ENCODE measurements at regions not wholly inside any gene's neighbourhood (a gene's known extent, or its start where the extent isn't known, plus 50 kb on each side); places are given as distances from the start of the nearest gene placed in this dataset.

DNA sequence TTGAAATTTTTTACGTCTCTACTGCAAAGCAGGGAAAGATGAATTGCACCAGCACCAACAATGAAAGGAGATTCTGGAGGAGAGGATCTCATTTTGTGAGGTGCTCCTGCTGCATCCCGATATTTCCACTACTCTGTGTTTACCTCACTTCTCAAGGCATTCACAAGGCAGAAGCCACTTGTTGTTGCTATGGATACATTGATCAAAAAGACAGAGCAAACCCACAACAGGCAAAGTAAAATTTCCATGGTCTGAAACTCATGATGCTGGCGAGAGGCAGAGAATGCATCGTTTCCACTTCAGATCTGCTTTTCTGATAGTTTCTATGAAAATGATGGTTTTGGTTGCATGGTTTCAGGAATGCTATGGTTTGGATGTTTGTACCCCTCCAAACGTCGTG is 323.3 kb downstream of the ASMT start:
- DNase-seq (ENCODE audit: low spot score in 2 of 2): no peak
- FAIRE-seq: no peak

DNA sequence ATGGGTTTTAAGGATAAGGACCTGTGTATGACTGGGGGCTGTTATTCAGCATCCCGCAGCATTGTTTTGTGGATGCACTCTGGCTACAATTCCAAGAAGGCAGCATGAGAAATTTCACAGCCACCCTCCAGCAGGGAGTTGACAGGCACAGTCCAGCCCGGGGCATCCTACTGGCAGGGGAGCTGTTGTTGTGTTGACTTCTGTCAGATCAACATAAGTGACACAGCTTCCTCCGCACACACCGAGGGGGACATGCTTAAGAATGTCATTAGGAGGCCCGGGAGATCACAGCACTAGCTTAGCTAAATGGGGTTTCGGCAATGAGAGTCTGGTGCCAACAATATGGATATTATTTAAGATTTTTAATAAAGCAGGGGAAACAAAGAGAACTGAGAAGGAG is 326.5 kb downstream of the ASMT start:
- DNase-seq (ENCODE audit: low spot score in 2 of 2): no peak
- no peak for FAIRE-seq

DNA sequence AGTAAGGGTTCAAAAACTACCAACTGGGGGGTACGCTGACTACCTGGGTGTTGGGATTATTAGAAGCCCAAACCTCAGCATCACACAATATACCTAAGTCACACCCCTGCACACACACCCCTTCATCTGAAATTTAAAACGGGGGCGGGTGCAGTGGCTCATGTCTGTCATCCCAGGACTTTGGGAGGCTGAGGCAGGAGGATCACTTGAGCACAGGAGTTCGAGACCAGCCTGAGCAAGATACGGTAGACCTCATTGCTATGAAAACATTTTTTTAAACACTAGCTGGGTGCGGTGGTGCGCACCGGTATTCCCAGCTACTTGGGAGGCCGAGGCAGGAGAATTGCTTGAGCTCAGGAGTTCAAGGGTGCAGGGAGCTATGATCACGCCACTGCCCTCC is 331.0 kb downstream of the ASMT start:
- no peak for FAIRE-seq
- DNase-seq (ENCODE audit: low spot score in 2 of 2): no peak

DNA sequence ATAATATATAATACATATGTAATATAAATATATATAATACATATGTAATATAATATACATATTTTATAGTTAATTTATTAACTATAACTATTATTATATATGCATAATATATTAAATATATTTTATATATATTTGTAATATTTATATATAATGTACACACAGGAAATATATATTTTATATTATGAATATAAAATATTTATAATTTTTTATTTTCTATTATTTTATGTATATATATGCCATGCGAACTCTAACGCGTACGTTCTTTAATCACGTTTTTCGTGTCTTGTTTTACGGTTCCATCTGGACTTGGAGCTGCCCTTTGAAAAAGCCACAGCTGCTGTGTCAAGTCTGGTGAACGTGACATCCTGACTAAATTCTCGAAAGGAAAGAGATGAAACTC is 332.1 kb downstream of the ASMT start:
- FAIRE-seq (no peak), DNase-seq (ENCODE audit: low spot score in 2 of 2) (no peak)
